ENCODE measurements at regions not wholly inside any gene's neighbourhood (a gene's known extent, or its start where the extent isn't known, plus 50 kb on each side); places are given as distances from the start of the nearest gene placed in this dataset.

GRCh38 chr10:75294866-75295701 is 59.3 kb upstream of the COMTD1 start (continued):
- TF ChIP-seq PATZ1 (CRISPR knock-in tag; IDR thresholded peaks at IDR 0.05) (peak; percentile 49; the same call in 1 of the 2 replicates), BATF2 (CRISPR knock-in tag; IDR thresholded peaks at IDR 0.05) (0 out of 2 replicates have a peak, but pooled peaks have one; percentile 28), ZFP91 (CRISPR knock-in tag; IDR thresholded peaks at IDR 0.05; ENCODE audit: borderline replicate concordance) (peak; percentile 27; the same call in 1 of the 2 replicates), KLF15 (CRISPR knock-in tag; IDR thresholded peaks at IDR 0.05; ENCODE audit: borderline replicate concordance) (no peak), NKX3-1 (CRISPR knock-in tag; IDR thresholded peaks at IDR 0.05) (no peak), ZNF281 (CRISPR knock-in tag; IDR thresholded peaks at IDR 0.05; ENCODE audit: borderline replicate concordance) (no peak), MNT (IDR thresholded peaks at IDR 0.05) (no peak), ZBTB3 (CRISPR knock-in tag; IDR thresholded peaks at IDR 0.05; ENCODE audit: borderline replicate concordance, low read depth) (no peak), ZNF34 (CRISPR knock-in tag; IDR thresholded peaks at IDR 0.05; ENCODE audit: borderline replicate concordance) (no peak), ZNF747 (CRISPR knock-in tag; IDR thresholded peaks at IDR 0.05; ENCODE audit: borderline replicate concordance) (no peak), IKZF5 (CRISPR knock-in tag; IDR thresholded peaks at IDR 0.05) (no peak), U2AF2 (IDR thresholded peaks at IDR 0.05; ENCODE audit: low read depth, low read length) (no peak), NRL (CRISPR knock-in tag; IDR thresholded peaks at IDR 0.05; ENCODE audit: borderline replicate concordance) (no peak), YEATS4 (CRISPR knock-in tag; IDR thresholded peaks at IDR 0.05; ENCODE audit: borderline replicate concordance) (0 out of 2 replicates have a peak, but pooled peaks have one; percentile 27), CHD4 (IDR thresholded peaks at IDR 0.05; ENCODE audit: borderline replicate concordance, low read length) (no peak), STAG1 (CRISPR knock-in tag; IDR thresholded peaks at IDR 0.05) (peak; percentile 22), AGO1 (IDR thresholded peaks at IDR 0.05; ENCODE audit: low read depth, low read length, poor library complexity, severe bottlenecking) (no peak)

Measured in HepG2 (cell line).